Activated T-cell treated with anti-CD3 and anti-CD28 coated beads, Interleukin-2, amount 50 U/mL, for 72 hours (primary cell): ENCODE measurements at regions not wholly inside any gene's neighbourhood (a gene's known extent, or its start where the extent isn't known, plus 50 kb on each side); places are given as distances from the start of the nearest gene placed in this dataset.
"Not testable (repeated sequence)": the region's sequence is repeated elsewhere in the genome, so short reads cannot be mapped to it uniquely, and the experiment has no call there.

Experiments used
- ATAC-seq, 2 donors: fragments of 150-1000 bp; cut with Tn5 transposase; replicated peaks in 1 of 2; 2 replicates each; pipeline ENCODE4 v1.10.0; 2021; ENCODE audit warnings: moderate library complexity in 2 of 2, mild to moderate bottlenecking in 1 of 2
- DNase-seq, 2 donors: peaks; one replicate each; pipeline ENCODE4 v3.0.0; 2021 to 2022; ENCODE audit warnings: mixed read lengths in 1 of 2
- H3K27ac Mint-ChIP-seq: one replicate; pipeline ENCODE4 v1.8.0; 2022; ENCODE audit warnings: mild to moderate bottlenecking, moderate library complexity, mixed read lengths
- H3K27me3 Mint-ChIP-seq: one replicate; pipeline ENCODE4 v1.8.0; 2022; ENCODE audit warnings: low read depth, mixed read lengths
- H3K36me3 Mint-ChIP-seq, 2 donors: one replicate each; pipeline ENCODE4 v1.8.0; 2022; ENCODE audit warnings: mixed read lengths in 2 of 2, mild to moderate bottlenecking in 1 of 2; ENCODE audit not compliant: insufficient read depth in 2 of 2
- H3K4me1 Mint-ChIP-seq: one replicate; pipeline ENCODE4 v1.8.0; 2022; ENCODE audit warnings: low read depth, mixed read lengths
- H3K4me3 Mint-ChIP-seq, 2 donors: one replicate each; pipeline ENCODE4 v1.8.0; 2022; ENCODE audit warnings: mild to moderate bottlenecking in 2 of 2, mixed read lengths in 2 of 2, moderate library complexity in 2 of 2
- H3K9me3 Mint-ChIP-seq, 2 donors: one replicate each; pipeline ENCODE4 v1.8.0; 2022; ENCODE audit warnings: mixed read lengths in 2 of 2

DNA sequence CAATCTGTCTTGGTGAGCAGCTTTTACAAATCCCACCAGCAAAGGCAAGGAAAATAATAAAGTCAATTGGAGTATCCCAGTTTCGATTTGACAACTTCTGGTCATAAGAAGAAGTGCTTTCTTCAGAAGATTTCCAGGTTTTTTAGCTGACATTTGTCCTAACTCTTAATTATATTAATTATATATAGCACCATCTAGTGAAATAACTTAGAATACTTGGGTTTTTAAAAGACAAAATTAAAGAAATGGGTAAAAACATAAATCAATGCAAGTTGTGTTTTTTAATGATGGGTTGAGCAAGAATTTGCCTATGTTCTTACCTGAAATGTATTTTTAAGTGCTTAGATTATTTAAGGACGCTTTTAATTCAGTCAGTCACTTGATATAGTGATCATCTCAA is 421.8 kb downstream of the ACTL7B start:
- Mint-ChIP-seq H3K4me1 (no peaks in the 10 kb centered on the region), H3K27ac (no peak overlapping the region), H3K36me3 (no peaks in the 10 kb centered on the region), H3K4me3 (no peak overlapping the region), H3K9me3 (peaks cover 4 to 8% of the 10 kb centered on the region in 2 donors), H3K27me3 (no peaks in the 10 kb centered on the region)
- ATAC-seq (no peak), DNase-seq (no peak)

DNA sequence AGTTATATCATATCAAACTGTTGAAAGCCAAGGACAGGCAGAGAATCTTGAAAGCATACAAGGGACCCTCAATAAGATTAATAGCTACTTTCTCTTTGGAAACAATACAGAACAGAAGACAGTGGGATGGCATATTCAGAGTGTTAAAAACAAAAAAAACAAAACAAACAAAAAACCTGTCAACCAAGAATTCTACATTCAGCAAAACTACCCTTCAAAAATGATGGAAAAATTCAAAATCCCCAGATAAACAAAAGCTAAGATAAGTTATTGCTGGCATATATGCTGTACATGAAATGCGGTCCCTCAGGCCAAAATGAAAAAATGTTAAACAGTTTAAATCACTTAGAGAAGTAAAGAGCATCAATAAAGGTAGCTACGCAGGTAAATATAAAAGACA is 425.1 kb downstream of the ACTL7B start:
- ATAC-seq (no peak), DNase-seq (no peak)
- Mint-ChIP-seq H3K9me3 (peaks cover 8% of the 10 kb centered on the region in 2 donors), H3K27ac (no peak overlapping the region), H3K4me1 (no peaks in the 10 kb centered on the region), H3K27me3 (no peaks in the 10 kb centered on the region), H3K36me3 (peaks cover 0 to 2% of the 10 kb centered on the region in 2 donors), H3K4me3 (no peak overlapping the region)

DNA sequence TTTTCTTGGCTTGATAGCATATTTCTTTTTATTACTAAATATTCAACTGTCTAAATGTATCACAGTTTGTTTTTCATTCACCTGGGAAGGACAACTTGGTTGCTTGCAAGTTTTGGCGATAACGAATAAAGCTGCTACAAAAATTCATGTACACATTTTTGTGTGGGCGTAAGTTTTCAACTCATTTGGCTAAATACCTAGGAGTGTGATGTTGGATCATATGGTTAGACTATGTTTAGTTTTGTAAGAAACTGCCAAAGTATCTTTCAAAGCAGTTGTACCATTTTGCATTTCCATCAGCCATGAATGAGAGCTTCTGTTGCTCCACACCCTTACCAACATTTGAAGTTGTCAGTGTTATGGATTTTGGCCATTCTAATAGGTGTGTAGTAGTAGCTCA is 428.0 kb downstream of the ACTL7B start:
- H3K4me3 Mint-ChIP-seq: no peak overlapping the region
- no peaks in the 10 kb centered on the region for H3K27me3 Mint-ChIP-seq
- DNase-seq (no peak), ATAC-seq (no peak)
- peaks cover 0 to 2% of the 10 kb centered on the region in 2 donors for H3K36me3 Mint-ChIP-seq
- H3K4me1 Mint-ChIP-seq: no peaks in the 10 kb centered on the region
- peaks cover 6 to 8% of the 10 kb centered on the region in 2 donors for H3K9me3 Mint-ChIP-seq
- H3K27ac Mint-ChIP-seq: no peak overlapping the region

DNA sequence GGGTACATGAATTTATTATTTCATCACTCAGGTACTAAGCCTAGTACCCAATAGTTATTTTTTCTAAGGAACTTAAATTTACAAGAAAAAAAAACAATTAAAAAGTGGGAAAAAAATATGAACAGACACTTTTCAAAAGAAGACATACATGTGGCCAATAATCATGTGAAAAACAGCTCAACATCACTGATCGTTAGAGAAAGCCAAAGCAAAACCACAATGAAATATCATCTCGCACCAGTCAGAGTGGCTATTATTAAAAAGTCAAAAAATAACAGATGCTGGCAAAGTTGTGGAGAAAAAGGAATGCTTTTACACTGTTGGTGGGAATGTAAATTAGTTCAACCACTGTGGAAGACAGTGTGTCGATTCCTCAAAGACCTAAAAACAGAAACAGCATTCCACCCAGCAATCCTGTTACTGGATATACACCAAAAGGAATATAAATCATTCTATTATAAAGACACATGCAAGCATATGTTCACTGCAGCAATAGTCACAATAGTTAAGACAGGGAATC is 429.3 kb downstream of the ACTL7B start:
- not testable (repeated sequence) for H3K27ac Mint-ChIP-seq, H3K4me3 Mint-ChIP-seq, H3K9me3 Mint-ChIP-seq, DNase-seq, ATAC-seq, H3K36me3 Mint-ChIP-seq, H3K27me3 Mint-ChIP-seq, H3K4me1 Mint-ChIP-seq

DNA sequence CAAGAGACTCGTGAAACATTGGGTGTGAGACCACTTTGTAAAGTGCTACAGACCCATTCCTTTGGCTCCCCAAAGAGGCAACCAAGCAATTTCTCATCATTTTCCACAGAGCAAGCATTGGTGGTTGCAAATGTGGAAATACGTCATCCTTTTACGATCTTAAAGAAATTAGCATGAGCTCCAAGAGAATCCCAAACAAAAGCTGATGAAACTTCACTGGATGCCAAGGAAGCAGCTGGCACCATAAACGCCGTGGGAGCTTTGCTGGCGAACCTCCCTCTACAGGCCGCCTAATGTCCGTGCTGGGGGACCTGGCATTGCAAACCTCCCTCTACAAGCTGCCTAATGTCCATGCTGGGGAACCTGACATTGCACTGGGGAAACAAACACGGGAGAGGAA is 432.4 kb downstream of the ACTL7B start:
- DNase-seq: no peak
- no peak overlapping the region for H3K4me3 Mint-ChIP-seq
- no peaks in the 10 kb centered on the region for H3K36me3 Mint-ChIP-seq
- peaks cover 5% of the 10 kb centered on the region in 2 donors for H3K9me3 Mint-ChIP-seq
- no peak for ATAC-seq
- no peak overlapping the region for H3K27ac Mint-ChIP-seq
- H3K4me1 Mint-ChIP-seq: no peaks in the 10 kb centered on the region
- H3K27me3 Mint-ChIP-seq: no peaks in the 10 kb centered on the region

DNA sequence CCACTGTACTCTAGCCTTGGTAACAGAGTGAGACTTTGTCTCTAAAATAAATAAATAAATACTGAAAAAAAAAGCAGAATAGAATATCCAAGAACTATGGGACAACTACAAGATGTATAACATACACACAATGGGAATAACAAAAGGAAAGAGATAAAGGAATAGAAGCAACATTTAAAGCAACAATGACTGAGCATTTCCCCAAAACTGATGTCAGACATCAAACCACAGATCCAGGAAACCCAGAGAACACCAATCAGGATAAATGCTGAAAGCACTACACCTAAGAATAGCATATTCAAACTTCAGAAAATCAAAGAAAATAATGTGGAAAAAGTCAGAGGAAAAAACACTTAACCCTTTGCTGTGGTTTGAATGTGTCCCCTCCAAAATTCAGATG is 436.4 kb downstream of the ACTL7B start:
- ATAC-seq (no peak), DNase-seq (no peak)
- no peak overlapping the region for H3K27ac Mint-ChIP-seq
- no peak overlapping the region for H3K4me3 Mint-ChIP-seq
- no peaks in the 10 kb centered on the region for H3K27me3 Mint-ChIP-seq
- peaks cover 2 to 5% of the 10 kb centered on the region in 2 donors for H3K9me3 Mint-ChIP-seq
- H3K36me3 Mint-ChIP-seq: no peaks in the 10 kb centered on the region
- H3K4me1 Mint-ChIP-seq: no peaks in the 10 kb centered on the region

DNA sequence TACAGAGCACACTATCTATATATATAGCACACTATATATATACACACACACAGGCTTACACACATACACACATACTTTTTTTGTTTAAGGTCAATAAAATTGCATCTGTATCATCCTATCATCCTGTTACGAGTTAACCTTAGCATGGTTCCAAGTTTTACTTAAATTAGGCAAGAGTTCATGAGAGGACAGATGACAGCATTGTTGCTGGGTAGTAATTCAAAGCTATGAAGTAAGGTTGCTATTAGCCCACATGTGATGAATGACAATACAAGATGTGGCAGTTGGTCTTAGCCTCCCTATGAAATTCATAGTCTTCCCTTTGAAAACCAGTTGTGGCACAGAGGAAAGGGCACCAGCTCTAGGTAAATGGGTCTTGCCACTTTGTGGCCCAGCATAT is 438.1 kb downstream of the ACTL7B start:
- DNase-seq (no peak), ATAC-seq (no peak)
- Mint-ChIP-seq H3K27me3 (no peaks in the 10 kb centered on the region), H3K9me3 (peaks cover 4 to 5% of the 10 kb centered on the region in 2 donors), H3K4me1 (no peaks in the 10 kb centered on the region), H3K4me3 (no peak overlapping the region), H3K27ac (no peak overlapping the region), H3K36me3 (no peaks in the 10 kb centered on the region)

DNA sequence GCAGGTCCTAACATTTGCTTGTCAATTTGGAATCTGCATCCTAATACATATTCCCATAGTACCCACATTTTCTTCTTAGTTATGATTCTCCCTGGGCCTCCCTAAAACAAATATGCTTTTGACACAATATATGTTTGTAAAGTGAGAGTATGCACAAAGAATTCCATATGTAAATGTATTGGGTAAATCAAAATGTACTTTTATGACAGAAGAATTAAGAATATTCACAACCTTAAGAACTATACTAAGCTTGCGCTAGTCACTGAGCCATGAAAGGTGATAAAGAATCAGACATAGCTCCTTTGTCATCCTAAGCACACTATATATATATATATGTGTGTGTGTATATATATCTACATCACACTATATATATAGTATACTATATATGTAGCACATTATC is 438.5 kb downstream of the ACTL7B start:
- ATAC-seq (no peak), DNase-seq (no peak)
- Mint-ChIP-seq H3K27me3 (no peaks in the 10 kb centered on the region), H3K9me3 (peaks cover 4 to 5% of the 10 kb centered on the region in 2 donors), H3K4me1 (no peaks in the 10 kb centered on the region), H3K4me3 (no peak overlapping the region), H3K27ac (no peak overlapping the region), H3K36me3 (no peaks in the 10 kb centered on the region)

DNA sequence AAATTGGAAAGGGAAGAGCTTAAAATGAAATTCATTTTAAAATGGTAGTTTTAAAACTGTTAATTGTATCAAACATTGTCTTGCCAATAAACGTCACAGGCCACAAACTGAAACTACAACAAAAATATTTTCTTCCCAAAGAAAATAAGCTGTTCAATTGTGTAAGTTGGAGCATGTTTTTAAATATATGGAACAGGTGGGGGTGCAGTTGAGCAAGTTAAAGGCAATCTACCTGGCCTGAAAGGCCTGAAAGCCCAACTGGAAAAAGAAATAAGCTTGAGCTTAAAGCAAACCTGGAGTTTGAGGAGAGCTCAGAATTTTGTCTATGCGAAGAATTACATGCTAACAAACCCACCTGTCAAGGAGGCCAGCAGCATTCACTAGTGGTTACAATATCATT is 439.5 kb downstream of the ACTL7B start:
- no peak overlapping the region for H3K27ac Mint-ChIP-seq
- ATAC-seq (no peak), DNase-seq (no peak)
- H3K36me3 Mint-ChIP-seq: no peaks in the 10 kb centered on the region
- no peaks in the 10 kb centered on the region for H3K4me1 Mint-ChIP-seq
- H3K27me3 Mint-ChIP-seq: no peaks in the 10 kb centered on the region
- H3K9me3 Mint-ChIP-seq: peaks cover 4 to 5% of the 10 kb centered on the region in 2 donors
- no peak overlapping the region for H3K4me3 Mint-ChIP-seq

DNA sequence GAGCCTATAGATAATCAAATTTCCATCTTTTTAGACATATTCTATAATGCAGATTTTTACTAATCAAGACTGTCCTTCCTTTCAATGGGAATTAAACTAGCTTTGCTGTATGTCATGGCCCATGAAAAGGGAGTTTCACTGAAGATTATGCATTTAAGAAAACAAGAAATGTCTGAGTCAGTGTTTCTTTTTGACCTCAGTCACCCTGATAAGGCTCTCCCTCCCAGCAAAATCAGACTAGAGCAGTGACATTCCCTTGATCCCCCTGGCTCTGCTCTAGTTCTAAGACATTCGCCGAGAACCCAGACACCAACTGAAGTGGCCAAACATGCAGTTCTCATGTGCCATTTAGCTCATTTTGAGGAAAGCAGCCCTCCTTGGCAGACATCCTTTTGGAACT is 442.0 kb downstream of the ACTL7B start:
- no peak overlapping the region for H3K4me3 Mint-ChIP-seq
- no peaks in the 10 kb centered on the region for H3K36me3 Mint-ChIP-seq
- H3K9me3 Mint-ChIP-seq: peaks cover 0 to 2% of the 10 kb centered on the region in 2 donors
- no peak for DNase-seq
- ATAC-seq: no peak
- H3K27ac Mint-ChIP-seq: no peak overlapping the region
- H3K4me1 Mint-ChIP-seq: no peaks in the 10 kb centered on the region
- no peaks in the 10 kb centered on the region for H3K27me3 Mint-ChIP-seq

DNA sequence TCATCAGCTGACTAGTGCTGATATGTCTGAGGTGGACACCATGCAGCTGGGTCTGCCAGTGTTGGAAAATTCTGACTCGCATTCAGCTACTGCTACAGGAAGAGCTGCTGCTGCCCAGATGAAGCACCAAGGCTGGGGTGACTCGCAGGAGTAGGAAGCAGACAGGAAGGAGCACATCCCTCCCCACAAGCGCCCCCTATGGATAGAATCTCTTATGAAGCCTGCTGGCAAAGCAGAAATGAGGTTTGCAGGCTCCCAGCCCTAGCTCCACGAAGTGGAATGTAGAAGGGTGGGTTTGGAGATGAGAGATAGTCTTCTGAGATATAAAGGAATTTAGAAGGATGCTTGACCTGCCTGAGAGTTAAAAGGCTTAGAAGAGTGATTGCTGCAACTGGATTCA is 443.0 kb downstream of the ACTL7B start:
- DNase-seq: no peak
- Mint-ChIP-seq H3K9me3 (peaks cover 0 to 2% of the 10 kb centered on the region in 2 donors), H3K27ac (no peak overlapping the region), H3K36me3 (no peaks in the 10 kb centered on the region), H3K27me3 (no peaks in the 10 kb centered on the region), H3K4me1 (no peaks in the 10 kb centered on the region), H3K4me3 (no peak overlapping the region)
- no peak for ATAC-seq

DNA sequence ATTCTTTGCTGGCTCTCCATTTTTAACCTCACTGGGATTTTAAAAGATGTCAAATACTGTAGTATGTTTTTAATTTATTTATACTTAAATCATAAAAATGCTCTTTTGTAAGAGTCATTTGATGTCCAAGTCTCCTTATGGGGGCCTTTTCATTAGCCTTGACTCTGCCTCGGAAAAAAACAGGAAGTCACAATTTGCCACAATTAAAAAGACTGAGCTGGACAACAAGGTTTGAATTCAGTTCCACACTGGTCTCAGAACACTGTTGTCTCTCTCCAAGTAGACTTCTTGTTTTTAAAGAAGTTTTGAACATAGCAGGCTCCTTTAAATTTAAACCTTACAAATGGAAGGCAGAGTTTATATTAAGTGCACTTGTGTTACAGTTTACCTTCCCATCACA is 444.2 kb downstream of the ACTL7B start:
- Mint-ChIP-seq H3K9me3 (peaks cover 0 to 2% of the 10 kb centered on the region in 2 donors), H3K27me3 (no peaks in the 10 kb centered on the region)
- ATAC-seq: no peak

DNA sequence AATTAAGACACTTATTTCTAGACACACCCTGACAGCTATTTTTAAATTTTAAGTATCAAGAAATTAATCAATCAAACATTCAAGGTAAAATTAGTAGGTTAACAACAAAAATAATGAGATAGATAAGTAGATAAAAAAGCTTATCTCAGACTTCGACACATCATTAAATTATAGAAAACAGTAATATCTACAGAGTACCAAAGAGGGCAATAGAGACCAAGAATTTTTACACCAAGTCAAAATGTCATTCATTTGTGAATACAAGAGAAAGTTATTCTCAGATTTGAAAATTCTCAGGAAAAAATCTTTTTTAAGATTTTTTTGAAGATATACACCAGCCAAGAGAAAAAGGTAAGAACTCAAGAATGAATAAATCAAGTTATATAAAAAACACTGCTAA is 445.6 kb downstream of the ACTL7B start:
- Mint-ChIP-seq H3K27me3 (no peaks in the 10 kb centered on the region), H3K4me1 (no peaks in the 10 kb centered on the region), H3K36me3 (no peaks in the 10 kb centered on the region), H3K27ac (no peak overlapping the region), H3K4me3 (no peak overlapping the region), H3K9me3 (peaks cover 1 to 2% of the 10 kb centered on the region in 2 donors)
- DNase-seq (no peak), ATAC-seq (no peak)

More for the DNA sequence above, 444.2 kb downstream of the ACTL7B start:
- no peak for DNase-seq
- Mint-ChIP-seq H3K27ac (no peak overlapping the region), H3K36me3 (no peaks in the 10 kb centered on the region), H3K4me3 (no peak overlapping the region), H3K4me1 (no peaks in the 10 kb centered on the region)

DNA sequence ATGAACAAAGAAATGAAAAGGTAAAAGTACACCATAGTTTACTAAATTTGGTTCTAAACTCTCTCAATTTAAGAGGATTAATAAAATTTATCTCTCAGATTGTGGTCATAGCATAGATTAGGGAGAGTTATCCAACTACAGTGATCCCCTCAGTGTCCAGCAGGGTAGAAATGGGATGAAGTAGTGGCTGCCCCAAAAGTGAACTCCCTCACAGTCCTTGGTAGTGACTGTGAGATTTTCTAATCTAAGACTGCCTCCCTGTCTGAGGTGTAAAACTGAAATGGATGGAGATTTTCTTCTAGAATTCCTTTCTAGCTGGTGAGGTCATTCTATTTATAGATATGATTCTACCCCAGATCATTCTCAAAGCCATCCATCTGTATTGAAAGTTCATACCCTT is 455.5 kb downstream of the ACTL7B start:
- Mint-ChIP-seq H3K4me1 (no peaks in the 10 kb centered on the region), H3K27ac (no peak overlapping the region), H3K27me3 (no peaks in the 10 kb centered on the region), H3K36me3 (no peaks in the 10 kb centered on the region), H3K4me3 (no peak overlapping the region), H3K9me3 (peaks cover 0 to 9% of the 10 kb centered on the region in 2 donors)
- no peak for DNase-seq
- ATAC-seq: no peak
